GM12878 (cell line): ENCODE measurements at regions not wholly inside any gene's neighbourhood (a gene's known extent, or its start where the extent isn't known, plus 50 kb on each side); places are given as distances from the start of the nearest gene placed in this dataset.

Experiments
- ATAC-seq: fragments of 200-7000 bp; cut with Tn5 transposase; 3 replicates; pipeline ENCODE4 v1.9.1; 2020; ENCODE audit warnings: mild to moderate bottlenecking, moderate library complexity
- BruUV-seq: library from RNA; stranded (reverse); fragments of 400-500 nt; replicated peaks from 2 replicates; lab custom pipeline; 2021; lab: Mats Ljungman, UMichigan
- CTCF ChIA-PET: fragments of 300-600 bp; sonication (Branson Sonifier 250); formaldehyde crosslinking; extraction: SDS; loops from one replicate; lab custom pipeline; 2021; ENCODE audit warnings: inconsistent platforms; lab: Yijun Ruan, JAX
- POLR2A ChIA-PET: fragments of 350-600 bp; formaldehyde crosslinking; extraction: SDS; loops from one replicate; lab custom pipeline; 2021; ENCODE audit warnings: inconsistent platforms; lab: Charles Lee
- RAD21 ChIA-PET: fragments of 300-600 bp; sonication (Branson Sonifier 250); formaldehyde crosslinking; loops from one replicate; lab custom pipeline; 2023; ENCODE audit warnings: antibody characterized with exemption; ENCODE audit not compliant: unreplicated experiment; lab: Charles Lee
- SMC1A ChIA-PET: fragments of 300-600 bp; sonication (Branson Sonifier 250); formaldehyde crosslinking; loops from one replicate; lab custom pipeline; 2023; ENCODE audit not compliant: unreplicated experiment, uncharacterized antibody; lab: Charles Lee
- DNase-seq: peaks from one replicate; pipeline ENCODE4 v3.0.0-alpha.2; 2011; ENCODE audit warnings: low read depth, low spot score
- FAIRE-seq: peaks from 3 replicates; lab custom pipeline; 2011; peaks lifted over from hg19 to GRCh38; lab: Jason Lieb, UNC
- H2AFZ ChIP-seq: 2 replicates; pipeline ENCODE4 v1.6.0; 2011; ENCODE audit warnings: low read depth, low read length, control low read depth; ENCODE audit not compliant: control insufficient read depth
- H3K27ac ChIP-seq: 2 replicates; pipeline ENCODE4 v1.5.1; 2011; ENCODE audit warnings: control low read depth; ENCODE audit not compliant: control insufficient read depth, insufficient read depth
- H3K27me3 ChIP-seq, 2 experiments: replicated peaks in 1 of 2; 2 replicates each; pipeline versions ENCODE4 v1.6.0 to v1.6.1; 2011; ENCODE audit warnings: low read length in 1 of 2; ENCODE audit not compliant: control insufficient read depth in 2 of 2, insufficient read depth in 2 of 2
- H3K36me3 ChIP-seq, 2 experiments: 2 replicates each; pipeline ENCODE4 v1.5.1; 2011; ENCODE audit warnings: low read length in 1 of 2; ENCODE audit not compliant: control insufficient read depth in 2 of 2, insufficient read depth in 2 of 2
- H3K4me1 ChIP-seq: 2 replicates; pipeline ENCODE4 v1.6.1; 2011; ENCODE audit warnings: mild to moderate bottlenecking, low read length, moderate library complexity, mixed read lengths; ENCODE audit not compliant: control insufficient read depth, insufficient read depth
- H3K4me2 ChIP-seq: 2 replicates; pipeline ENCODE4 v1.6.0; 2011; ENCODE audit warnings: control low read depth; ENCODE audit not compliant: control insufficient read depth, insufficient read depth
- H3K4me3 ChIP-seq: fragments of 200-600 bp; sonication (generic); 2 replicates; pipeline ENCODE4 v1.5.1; 2016
- H3K79me2 ChIP-seq: 2 replicates; pipeline ENCODE4 v1.6.0; 2011; ENCODE audit warnings: low read length; ENCODE audit not compliant: control insufficient read depth, insufficient read depth
- H3K9ac ChIP-seq: 2 replicates; pipeline ENCODE4 v1.8.0; 2011; ENCODE audit warnings: low read length, control low read depth, mixed read lengths; ENCODE audit not compliant: control insufficient read depth, insufficient read depth
- H3K9me3 ChIP-seq: replicated peaks from 3 replicates; pipeline ENCODE4 v1.5.1; 2011; ENCODE audit warnings: mild to moderate bottlenecking, low read length; ENCODE audit not compliant: control insufficient read depth, insufficient read depth
- H4K20me1 ChIP-seq: 2 replicates; pipeline ENCODE4 v1.6.0; 2011; ENCODE audit not compliant: control insufficient read depth, insufficient read depth
- CEBPZ ChIP-seq: fragments of 150-350 bp; IDR thresholded peaks from 2 replicates; pipeline ENCODE4 v1.6.1; 2016; ENCODE audit warnings: low read depth, low read length
- EED ChIP-seq: sonication (generic); IDR thresholded peaks from 2 replicates; pipeline ENCODE4 v1.6.1; 2016; ENCODE audit warnings: antibody characterized with exemption, low read depth
- WGBS: methylation state at CpG from one replicate; pipeline ENCODE4 v1.1.6; 2016; ENCODE audit warnings: low lambda C conversion rate; ENCODE audit not compliant: insufficient replicate concordance, insufficient coverage; ENCODE audit errors: missing lambda C conversion rate; 5-methylcytosine and 5-hydroxymethylcytosine counted together
- in situ Hi-C: fragments of 300-500 bp; cut with MboI; formaldehyde crosslinking; loops from 9 replicates; pipeline ENCODE4 v1.14.3; 2018; ENCODE audit warnings: mixed read lengths
- intact Hi-C: fragments of 100-400 bp; cut with micrococcal nuclease; formaldehyde crosslinking; loops from one replicate; pipeline ENCODE4 v1.14.2; 2022; ENCODE audit not compliant: unreplicated experiment

- H3K79me2 ChIP-seq: no peaks in the 10 kb centered on the region
- H2AFZ ChIP-seq: no peak overlapping the region
- no peak overlapping the region for H3K4me2 ChIP-seq
- H3K27ac ChIP-seq: no peak overlapping the region
- no peaks in the 10 kb centered on the region for H4K20me1 ChIP-seq
- in situ Hi-C loops (no loop called here), intact Hi-C loops (no loop called here)
- DNase-seq: no peak
- ChIA-PET RAD21 (no interaction called here), POLR2A (no interaction called here), SMC1A (no interaction called here), CTCF (interaction anchor here (1.2 to 1.4 kb wide), 2 partner anchors 13 to 133 kb away, joined by 3 to 4 read pairs; no protein-coding TSS in a partner anchor)
- no peak overlapping the region for H3K4me3 ChIP-seq
- FAIRE-seq: no peak
- no peaks in the 10 kb centered on the region for H3K27me3 ChIP-seq
- ATAC-seq: no peak
- H3K4me1 ChIP-seq: no peaks in the 10 kb centered on the region
- TF ChIP-seq EED: no peak
- no TSS peak for BruUV-seq
- 8% methylated on average over 5 of the region's 5 CpGs for WGBS
- no peaks in the 10 kb centered on the region for H3K9me3 ChIP-seq
- H3K36me3 ChIP-seq: no peaks in the 10 kb centered on the region
- H3K9ac ChIP-seq: no peak overlapping the region
Observed at GRCh38 chr12:17507336-17507735, 582.7 kb downstream of the RERGL start.

GRCh38 chr12:17503742-17504141 is 586.3 kb downstream of the RERGL start:
- in situ Hi-C loops (no loop called here), intact Hi-C loops (no loop called here)
- Histone ChIP-seq H3K4me2 (no peak overlapping the region), H3K4me1 (no peaks in the 10 kb centered on the region), H3K27ac (no peak overlapping the region), H3K27me3 (no peaks in the 10 kb centered on the region), H3K9me3 (no peaks in the 10 kb centered on the region), H3K4me3 (no peak overlapping the region), H3K79me2 (no peaks in the 10 kb centered on the region), H3K9ac (no peak overlapping the region), H3K36me3 (no peaks in the 10 kb centered on the region), H2AFZ (no peak overlapping the region), H4K20me1 (no peaks in the 10 kb centered on the region)
- no peak for DNase-seq
- FAIRE-seq: no peak
- no peak for ATAC-seq
- SMC1A ChIA-PET: interaction anchor here (0.6 kb wide), 1 partner anchor 9 kb away, joined by 3 read pairs; no protein-coding TSS in a partner anchor
- TF ChIP-seq CEBPZ: no peak
- CTCF ChIA-PET: interaction anchor here (1.3 to 1.7 kb wide), 2 partner anchors 12 to 45 kb away, joined by 3 to 4 read pairs; no protein-coding TSS in a partner anchor
- RAD21 ChIA-PET: no interaction called here
- 0% methylated on average over 1 of the region's 1 CpG for WGBS
- POLR2A ChIA-PET: no interaction called here
- no TSS peak for BruUV-seq
